ENCODE measurements at regions not wholly inside any gene's neighbourhood (a gene's known extent, or its start where the extent isn't known, plus 50 kb on each side); places are given as distances from the start of the nearest gene placed in this dataset.

DNA sequence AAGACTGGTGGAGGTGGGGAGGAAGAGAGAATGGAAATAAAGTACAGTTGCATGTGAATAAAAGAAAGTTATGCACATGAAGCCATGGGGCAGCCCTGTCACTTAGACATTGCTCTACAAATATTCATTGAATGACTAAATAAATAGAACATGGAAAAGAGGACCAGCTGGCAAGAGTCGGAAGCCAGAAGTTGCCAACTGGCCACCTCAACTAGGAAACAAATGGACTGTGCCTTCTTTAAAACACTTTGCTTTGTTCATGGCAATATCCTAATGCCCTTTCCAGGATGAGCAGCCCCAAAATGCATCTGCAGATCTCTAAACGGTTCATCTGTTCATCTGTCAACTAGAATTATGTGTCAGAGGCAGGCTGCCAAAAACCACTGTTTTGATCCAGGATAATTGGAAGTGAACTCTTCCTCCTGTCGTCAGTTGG lies 157.3 kb downstream of the NOC3L start:
- DNase-seq (ENCODE audit: low spot score), result no peak
- in situ Hi-C loops (cut with MboI; ENCODE audit: low sequenced_read_pairs, unreplicated experiment), result no loop called here
- TF ChIP-seq, protein P1, sequence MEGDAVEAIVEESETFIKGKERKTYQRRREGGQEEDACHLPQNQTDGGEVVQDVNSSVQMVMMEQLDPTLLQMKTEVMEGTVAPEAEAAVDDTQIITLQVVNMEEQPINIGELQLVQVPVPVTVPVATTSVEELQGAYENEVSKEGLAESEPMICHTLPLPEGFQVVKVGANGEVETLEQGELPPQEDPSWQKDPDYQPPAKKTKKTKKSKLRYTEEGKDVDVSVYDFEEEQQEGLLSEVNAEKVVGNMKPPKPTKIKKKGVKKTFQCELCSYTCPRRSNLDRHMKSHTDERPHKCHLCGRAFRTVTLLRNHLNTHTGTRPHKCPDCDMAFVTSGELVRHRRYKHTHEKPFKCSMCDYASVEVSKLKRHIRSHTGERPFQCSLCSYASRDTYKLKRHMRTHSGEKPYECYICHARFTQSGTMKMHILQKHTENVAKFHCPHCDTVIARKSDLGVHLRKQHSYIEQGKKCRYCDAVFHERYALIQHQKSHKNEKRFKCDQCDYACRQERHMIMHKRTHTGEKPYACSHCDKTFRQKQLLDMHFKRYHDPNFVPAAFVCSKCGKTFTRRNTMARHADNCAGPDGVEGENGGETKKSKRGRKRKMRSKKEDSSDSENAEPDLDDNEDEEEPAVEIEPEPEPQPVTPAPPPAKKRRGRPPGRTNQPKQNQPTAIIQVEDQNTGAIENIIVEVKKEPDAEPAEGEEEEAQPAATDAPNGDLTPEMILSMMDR (IDR thresholded peaks at IDR 0.05; ENCODE audit: borderline replicate concordance, control extremely low read depth, extremely low read depth, insufficient read depth, missing control alignments), result no peak

DNA sequence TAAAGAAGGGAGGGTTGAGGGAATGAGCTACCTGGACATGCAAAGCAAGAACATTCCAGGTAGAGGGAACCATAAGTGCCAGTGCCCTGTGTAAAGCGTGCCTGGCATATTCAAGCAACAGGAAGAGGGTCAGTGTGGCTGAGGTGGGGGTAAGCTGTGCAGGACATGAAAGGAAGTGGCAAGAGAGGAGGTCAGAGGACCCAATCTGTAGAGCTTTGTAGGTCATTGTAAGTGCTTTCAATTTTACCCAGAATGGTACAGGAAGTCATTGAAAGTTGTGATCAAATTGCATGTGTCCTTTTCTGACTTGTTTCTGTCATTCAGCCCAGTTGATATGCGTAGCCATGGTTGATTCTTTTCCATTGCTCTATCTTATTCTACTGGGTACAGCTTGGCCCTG lies 156.6 kb downstream of the NOC3L start:
- TF ChIP-seq, protein P1 (IDR thresholded peaks at IDR 0.05; ENCODE audit: borderline replicate concordance, control extremely low read depth, extremely low read depth, insufficient read depth, missing control alignments), result no peak
- in situ Hi-C loops (cut with MboI; ENCODE audit: low sequenced_read_pairs, unreplicated experiment), result no loop called here
- DNase-seq (ENCODE audit: low spot score), result no peak

DNA sequence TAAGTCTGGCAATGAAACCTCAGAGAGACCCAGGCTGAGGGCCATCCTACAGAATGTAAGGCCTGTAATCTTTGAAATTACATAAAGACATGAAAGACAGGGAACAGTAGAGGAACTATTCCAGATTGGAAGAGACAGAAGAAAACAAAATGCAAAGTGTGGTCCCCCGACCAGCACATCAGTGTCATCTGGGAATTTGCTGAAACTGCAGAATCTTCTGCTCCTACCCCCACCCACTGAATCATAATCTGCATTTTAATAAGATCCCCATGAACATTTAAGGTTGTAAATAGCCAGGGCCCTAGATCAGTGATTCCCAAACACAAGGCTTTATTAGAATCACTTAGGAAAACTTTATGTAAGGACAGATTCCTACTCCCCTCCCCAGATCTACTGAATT lies 154.4 kb downstream of the NOC3L start:
- in situ Hi-C loops (cut with MboI; ENCODE audit: low sequenced_read_pairs, unreplicated experiment), result no loop called here
- TF ChIP-seq, protein P1 (IDR thresholded peaks at IDR 0.05; ENCODE audit: borderline replicate concordance, control extremely low read depth, extremely low read depth, insufficient read depth, missing control alignments), result no peak

DNA sequence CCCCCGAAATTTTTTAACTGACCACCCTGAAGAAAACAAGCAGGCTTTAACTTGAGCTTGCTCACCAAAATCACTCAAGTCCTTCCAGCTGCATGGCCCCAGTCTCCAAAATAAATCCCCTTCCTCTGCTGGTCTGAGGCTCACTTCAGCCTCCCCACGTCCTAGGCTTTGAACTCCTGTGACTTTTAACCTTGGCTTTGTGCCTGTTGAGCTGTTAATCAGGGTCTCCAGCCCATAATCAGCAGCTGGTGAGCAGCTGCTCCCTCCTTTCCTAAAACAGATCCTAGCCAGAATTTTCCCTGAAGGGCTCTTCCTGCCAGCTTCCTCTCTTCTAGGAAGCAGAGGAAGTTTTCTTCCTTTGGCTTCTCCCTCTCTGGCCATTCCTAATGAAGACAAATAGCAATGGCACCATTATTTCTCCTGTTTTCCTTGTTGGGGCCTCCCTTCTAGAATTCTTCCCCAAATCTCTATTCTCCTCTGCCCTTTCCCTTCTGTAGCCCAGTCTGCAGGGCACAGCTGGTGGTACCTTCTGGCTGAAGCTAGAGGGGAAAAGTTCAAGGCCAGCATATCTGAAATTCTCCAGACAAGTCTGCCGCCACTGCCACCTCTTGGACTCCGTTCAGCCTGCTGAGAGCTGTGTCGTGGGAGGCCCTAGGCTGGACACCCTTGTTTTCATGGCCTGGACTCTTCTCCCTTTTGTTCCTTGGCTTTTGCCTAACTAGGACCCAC lies 152.1 kb downstream of the NOC3L start:
- no peak for DNase-seq (ENCODE audit: low spot score)
- TF ChIP-seq, protein P1 (IDR thresholded peaks at IDR 0.05; ENCODE audit: borderline replicate concordance, control extremely low read depth, extremely low read depth, insufficient read depth, missing control alignments), result no peak
- in situ Hi-C loops (cut with MboI; ENCODE audit: low sequenced_read_pairs, unreplicated experiment), result no loop called here

More for the DNA sequence above, 154.4 kb downstream of the NOC3L start:
- no peak for DNase-seq (ENCODE audit: low spot score)

DNA sequence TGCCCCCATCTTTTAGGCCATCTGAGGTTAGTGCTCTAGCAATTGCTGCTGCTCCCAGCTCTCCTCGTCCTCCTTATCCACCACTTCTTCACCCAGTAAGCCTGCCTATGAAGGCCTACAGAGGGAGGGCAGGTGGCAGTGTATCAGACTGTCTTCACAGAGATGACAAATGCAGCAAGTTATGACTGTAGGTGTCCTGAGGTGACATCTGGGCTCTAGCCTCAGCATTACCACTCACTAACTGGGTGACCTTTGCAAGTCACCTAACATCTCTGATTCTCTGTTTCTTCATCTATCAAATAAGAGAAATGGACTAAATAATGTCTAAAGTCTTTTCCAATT lies 151.6 kb downstream of the NOC3L start:
- TF ChIP-seq, protein P1 (IDR thresholded peaks at IDR 0.05; ENCODE audit: borderline replicate concordance, control extremely low read depth, extremely low read depth, insufficient read depth, missing control alignments), result no peak

DNA sequence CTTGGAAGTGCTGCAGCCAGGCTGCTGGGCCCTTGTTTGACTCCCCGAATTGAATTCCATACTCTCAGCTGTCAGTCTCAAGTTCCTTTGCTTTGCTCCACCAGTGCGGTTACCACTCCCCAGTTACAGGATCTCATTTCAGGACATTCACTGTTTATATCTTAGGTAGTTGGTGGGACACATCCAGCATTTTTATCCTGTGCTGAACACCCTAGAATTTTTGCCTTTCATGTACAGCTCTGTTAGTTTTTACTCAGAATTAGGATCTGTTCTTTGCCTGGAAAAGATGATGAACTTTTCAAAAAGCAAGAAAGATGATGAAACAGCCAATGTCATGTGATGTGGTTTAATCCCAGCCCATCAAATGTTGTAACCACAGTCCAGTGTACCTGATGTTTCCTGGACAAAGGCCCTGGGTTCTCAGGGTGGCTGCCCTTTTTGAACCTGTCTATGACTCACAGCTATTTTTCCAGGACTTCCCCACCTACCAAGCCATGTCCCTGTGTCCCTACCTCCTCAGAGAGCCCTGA lies 149.7 kb downstream of the NOC3L start:
- in situ Hi-C loops (cut with MboI; ENCODE audit: low sequenced_read_pairs, unreplicated experiment), result no loop called here
- TF ChIP-seq, protein P1 (IDR thresholded peaks at IDR 0.05; ENCODE audit: borderline replicate concordance, control extremely low read depth, extremely low read depth, insufficient read depth, missing control alignments), result no peak
- no peak for DNase-seq (ENCODE audit: low spot score)

More for the DNA sequence above, 151.6 kb downstream of the NOC3L start:
- DNase-seq (ENCODE audit: low spot score), result no peak
- in situ Hi-C loops (cut with MboI; ENCODE audit: low sequenced_read_pairs, unreplicated experiment), result no loop called here

All from GM13976 (cell line).